ENCODE measurements at regions not wholly inside any gene's neighbourhood (a gene's known extent, or its start where the extent isn't known, plus 50 kb on each side); places are given as distances from the start of the nearest gene placed in this dataset.

DNA sequence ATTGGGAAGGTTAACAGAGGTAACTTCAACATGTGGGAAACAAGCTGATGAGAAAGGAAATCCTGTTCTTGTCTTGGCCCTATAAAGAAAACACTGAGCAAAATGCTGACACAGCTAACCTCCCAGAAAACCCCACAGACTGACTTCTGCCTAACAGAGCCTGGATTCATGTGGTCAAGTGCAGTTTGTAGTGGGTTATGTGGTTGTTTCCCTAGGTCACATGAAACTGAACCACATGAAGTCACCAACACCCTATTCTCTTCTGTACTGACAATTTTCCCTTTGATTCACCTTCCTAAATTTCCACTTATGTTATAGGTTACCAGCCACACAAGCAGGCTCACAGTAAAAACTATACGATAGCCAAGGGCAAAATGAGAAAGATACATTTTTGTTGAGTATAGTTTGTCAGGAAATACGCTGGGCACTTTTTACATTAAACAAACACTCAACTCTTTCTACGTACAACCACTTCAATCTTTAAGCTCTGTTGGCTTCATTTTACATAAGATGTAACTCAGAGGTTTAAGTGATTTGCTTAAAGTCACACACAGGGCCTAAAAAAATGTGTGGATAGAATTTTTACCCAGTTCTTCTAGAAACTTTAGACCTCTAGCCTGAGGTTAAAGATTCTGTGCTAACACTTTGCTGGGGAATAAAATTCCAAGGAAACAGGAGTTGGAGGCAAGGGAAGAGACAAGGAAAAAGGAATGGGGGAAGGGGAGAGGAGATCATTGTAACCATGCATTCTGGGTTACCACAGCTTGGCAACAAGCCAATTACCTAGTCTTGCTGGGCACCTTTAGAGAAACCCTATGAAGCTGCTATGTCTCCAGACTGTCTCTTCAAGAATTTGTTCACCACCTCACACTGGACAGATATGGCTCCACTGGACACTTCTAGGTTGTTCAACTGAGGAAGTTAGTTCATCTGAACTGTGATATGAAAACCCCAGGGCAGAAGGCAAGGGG is 601.6 kb upstream of the USP24 start:
- TF ChIP-seq, protein P1, sequence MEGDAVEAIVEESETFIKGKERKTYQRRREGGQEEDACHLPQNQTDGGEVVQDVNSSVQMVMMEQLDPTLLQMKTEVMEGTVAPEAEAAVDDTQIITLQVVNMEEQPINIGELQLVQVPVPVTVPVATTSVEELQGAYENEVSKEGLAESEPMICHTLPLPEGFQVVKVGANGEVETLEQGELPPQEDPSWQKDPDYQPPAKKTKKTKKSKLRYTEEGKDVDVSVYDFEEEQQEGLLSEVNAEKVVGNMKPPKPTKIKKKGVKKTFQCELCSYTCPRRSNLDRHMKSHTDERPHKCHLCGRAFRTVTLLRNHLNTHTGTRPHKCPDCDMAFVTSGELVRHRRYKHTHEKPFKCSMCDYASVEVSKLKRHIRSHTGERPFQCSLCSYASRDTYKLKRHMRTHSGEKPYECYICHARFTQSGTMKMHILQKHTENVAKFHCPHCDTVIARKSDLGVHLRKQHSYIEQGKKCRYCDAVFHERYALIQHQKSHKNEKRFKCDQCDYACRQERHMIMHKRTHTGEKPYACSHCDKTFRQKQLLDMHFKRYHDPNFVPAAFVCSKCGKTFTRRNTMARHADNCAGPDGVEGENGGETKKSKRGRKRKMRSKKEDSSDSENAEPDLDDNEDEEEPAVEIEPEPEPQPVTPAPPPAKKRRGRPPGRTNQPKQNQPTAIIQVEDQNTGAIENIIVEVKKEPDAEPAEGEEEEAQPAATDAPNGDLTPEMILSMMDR (IDR thresholded peaks at IDR 0.05; ENCODE audit: low read depth, low read length, missing control alignments) = no peak
- H3K4me3 ChIP-seq (replicated peaks; ENCODE audit: low read depth, low read length) = no peak overlapping the region
- DNase-seq (ENCODE audit: extremely low read depth, low read depth) = no peak

DNA sequence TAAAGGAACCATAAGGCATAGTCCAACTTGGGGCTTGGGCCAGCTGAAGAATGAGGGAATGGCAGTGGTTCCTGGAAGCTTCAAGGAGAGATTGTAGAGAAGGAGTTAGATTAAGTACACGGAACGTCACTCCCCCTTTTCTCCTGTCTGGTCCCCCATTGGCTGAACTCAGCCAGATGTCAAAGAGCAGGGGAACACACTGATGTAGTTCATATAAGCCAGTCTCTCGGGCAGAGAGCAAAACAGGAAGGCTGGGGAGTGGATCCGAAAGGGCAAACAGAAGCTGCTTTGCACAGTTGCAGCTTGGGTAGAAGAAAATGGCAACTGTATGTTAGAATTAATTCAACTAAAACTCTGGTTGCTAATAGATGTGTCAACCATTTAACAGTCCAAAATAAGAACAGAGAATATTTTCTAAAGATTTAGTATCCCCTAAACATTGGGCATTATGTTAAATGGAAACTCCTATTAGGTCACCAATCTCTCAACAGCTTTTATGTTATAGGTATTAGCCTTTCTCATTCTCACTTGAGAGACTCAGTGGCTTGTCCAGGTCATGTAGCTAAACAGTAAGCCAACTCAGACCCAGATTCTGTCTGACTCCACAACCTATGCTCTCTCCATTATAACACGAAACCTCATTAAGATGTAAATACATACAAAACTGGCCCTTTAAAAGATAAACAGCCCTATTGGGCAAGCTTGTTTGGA is 600.7 kb upstream of the USP24 start:
- H3K4me3 ChIP-seq (replicated peaks; ENCODE audit: low read depth, low read length) = no peak overlapping the region
- TF ChIP-seq, protein P1 (IDR thresholded peaks at IDR 0.05; ENCODE audit: low read depth, low read length, missing control alignments) = no peak
- no peak for DNase-seq (ENCODE audit: extremely low read depth, low read depth)

DNA sequence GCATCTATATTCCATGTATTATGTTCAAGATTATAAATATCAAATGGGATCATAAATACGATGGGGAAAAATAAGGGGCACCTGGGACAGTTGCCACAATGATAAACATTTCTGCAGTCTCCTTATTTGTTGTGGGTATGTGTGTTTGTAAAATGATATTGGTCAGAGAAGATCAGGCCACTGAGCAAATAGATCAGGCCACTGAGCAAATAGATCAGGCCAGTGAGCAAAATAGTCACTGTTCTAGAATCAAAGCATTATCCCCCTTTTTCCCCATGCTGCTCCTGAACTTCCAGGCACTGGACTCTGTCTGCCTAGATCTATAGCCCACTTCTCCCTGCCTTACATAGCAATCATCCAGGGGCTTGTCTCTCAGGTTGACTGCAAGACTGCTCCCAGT is 599.8 kb upstream of the USP24 start:
- no peak for DNase-seq (ENCODE audit: extremely low read depth, low read depth)
- TF ChIP-seq, protein P1 (IDR thresholded peaks at IDR 0.05; ENCODE audit: low read depth, low read length, missing control alignments) = no peak
- H3K4me3 ChIP-seq (replicated peaks; ENCODE audit: low read depth, low read length) = no peak overlapping the region

DNA sequence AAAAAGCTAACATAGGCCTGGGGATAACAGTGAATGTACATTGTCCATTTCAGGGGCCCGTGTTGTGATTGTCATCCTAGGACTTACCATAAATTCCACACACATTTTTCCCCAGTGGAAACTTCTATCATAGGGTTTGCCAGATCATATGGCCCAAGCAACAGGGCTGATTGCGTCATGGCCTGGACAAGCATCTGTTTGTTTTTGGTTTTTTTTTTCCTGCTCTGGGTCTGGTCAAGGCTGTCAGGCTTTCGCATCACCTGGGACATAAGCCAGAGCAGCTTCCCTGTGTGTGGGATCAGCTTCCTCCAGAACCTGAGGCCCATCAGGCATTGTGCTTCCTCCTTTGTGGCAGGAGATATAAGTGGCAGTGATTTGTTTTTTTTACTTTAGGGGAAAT is 598.5 kb upstream of the USP24 start:
- TF ChIP-seq, protein P1 (IDR thresholded peaks at IDR 0.05; ENCODE audit: low read depth, low read length, missing control alignments) = no peak
- H3K4me3 ChIP-seq (replicated peaks; ENCODE audit: low read depth, low read length) = no peak overlapping the region
- DNase-seq (ENCODE audit: extremely low read depth, low read depth) = no peak

DNA sequence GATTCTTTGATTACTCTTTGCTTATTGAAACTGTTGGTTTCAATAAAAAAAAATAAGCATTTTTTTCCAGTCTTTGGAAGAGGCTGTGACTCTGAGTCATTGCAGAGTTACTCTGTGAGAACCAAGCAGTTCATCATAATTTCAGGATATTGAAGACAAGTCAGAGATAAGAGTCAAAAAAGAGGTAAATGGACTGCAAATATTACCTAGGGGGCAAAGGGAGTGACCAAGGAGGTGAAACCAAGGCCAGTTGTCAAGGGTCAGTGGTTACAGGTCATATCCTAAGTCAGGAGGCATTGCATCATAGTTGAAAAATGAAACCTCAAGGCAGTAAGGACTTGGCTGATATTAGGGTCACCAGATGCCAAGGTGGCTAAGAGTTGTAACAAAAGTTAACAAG is 597.1 kb upstream of the USP24 start:
- no peak for DNase-seq (ENCODE audit: extremely low read depth, low read depth)
- TF ChIP-seq, protein P1 (IDR thresholded peaks at IDR 0.05; ENCODE audit: low read depth, low read length, missing control alignments) = no peak
- H3K4me3 ChIP-seq (replicated peaks; ENCODE audit: low read depth, low read length) = no peak overlapping the region

DNA sequence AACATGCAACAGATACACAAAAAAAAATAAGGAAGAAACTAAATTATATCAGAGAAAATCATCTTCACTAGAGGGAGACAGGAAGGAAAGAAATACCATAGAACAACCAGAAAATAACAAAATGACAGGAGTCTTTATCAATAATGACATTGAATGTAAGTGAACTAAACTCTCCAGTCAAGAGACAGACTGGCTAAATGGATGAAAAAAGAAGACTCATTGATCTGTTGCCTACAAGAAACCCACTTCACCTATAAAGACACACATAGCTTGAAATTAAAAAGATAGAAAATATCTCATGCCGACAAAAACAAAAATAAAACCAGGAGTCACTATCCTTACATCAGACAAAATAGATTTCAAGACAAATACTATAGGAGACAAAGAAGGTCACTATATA is 593.1 kb upstream of the USP24 start:
- no peak overlapping the region for H3K4me3 ChIP-seq (replicated peaks; ENCODE audit: low read depth, low read length)
- TF ChIP-seq, protein P1 (IDR thresholded peaks at IDR 0.05; ENCODE audit: low read depth, low read length, missing control alignments) = no peak
- DNase-seq (ENCODE audit: extremely low read depth, low read depth) = no peak

All from HFF-Myc (cell line).